T47D (cell line): ENCODE measurements at regions not wholly inside any gene's neighbourhood (a gene's known extent, or its start where the extent isn't known, plus 50 kb on each side); places are given as distances from the start of the nearest gene placed in this dataset.

ENCODE experiments used
- DNase-seq, 2 experiments: peaks; one replicate each; pipeline versions ENCODE4 v3.0.0 to v3.0.0-alpha.2; 2011 to 2012; ENCODE audit warnings: low read depth in 1 of 2, low spot score in 1 of 2
- JUND ChIP-seq: IDR thresholded peaks from 2 replicates; pipeline ENCODE4 v1.6.1; 2012; ENCODE audit warnings: low read depth
- in situ Hi-C: cut with HindIII; loops from 2 replicates; pipeline ENCODE4 v1.10.0; 2016; ENCODE audit warnings: low sequenced_read_pairs, low pct_unique_long_range_greater_than_20kb

DNA sequence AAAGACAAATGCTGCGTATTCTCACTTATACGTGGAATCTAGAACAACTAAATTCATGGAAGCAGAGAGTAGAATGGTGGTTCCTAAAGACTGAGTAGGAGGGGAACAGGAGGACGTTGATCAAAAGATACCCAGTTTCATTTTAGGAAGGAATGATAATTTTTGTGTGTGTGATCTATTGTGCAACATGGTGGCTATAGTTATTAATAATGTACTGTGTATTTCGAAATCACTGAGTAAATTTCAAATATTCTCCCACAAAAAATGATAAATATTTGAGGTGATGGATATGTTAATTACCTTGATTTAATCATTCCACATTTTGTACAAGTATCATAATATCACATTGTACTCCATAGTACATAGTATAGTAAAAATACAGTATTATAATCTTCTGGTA lies 187.5 kb downstream of the MOXD1 start:
- no peak for TF ChIP-seq JUND
- DNase-seq = no peak
- in situ Hi-C loops = no loop called here

DNA sequence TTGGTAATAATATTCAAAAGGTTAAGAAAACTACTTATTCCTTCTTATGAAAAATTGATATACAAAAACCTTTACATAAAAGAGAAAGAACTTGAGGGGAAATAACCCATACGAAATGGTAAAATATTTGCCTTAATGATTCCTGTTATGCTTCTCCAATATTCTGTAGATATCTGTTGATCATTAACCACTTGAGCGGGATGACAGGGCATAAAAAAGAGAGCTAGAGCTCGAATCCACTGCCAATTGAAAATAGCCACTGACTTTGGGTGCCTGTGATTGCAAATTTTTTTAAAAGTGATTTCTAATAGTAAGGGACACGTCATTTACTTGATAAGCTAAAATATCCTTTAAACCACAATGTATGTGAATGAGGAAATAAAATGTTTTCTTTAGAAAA lies 188.1 kb downstream of the MOXD1 start:
- DNase-seq = no peak
- in situ Hi-C loops = no loop called here
- no peak for TF ChIP-seq JUND

DNA sequence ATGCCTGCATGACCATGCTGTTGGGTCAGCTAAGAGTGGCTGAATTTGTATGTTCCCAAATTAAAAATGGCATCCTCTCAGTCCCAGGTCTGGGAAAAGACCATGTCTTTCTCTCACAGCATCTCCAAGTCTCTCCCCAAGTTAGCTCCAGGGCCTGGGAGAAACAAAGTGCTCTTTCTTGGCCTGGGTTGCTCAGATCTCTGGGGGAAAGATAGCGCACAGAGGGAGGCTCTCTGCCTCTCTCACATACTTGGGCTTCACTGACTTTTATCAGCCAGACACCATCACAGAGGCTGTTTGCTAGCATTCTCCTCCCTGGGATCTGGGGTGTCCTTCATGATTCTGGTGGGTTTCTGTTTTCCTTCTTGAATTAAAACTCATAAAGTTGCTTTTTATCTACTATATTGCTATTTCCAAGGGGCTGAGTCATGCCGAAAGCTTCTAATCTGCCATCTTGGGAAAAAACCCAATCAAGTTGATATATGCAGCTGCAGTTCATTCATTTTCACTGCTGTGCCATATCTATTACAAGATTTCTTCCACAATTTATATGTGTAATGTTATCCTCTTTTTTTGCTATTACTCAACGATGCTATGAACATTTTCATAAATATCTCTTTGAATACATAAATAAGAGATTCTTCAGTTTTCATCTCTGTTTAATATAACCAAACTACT lies 190.2 kb downstream of the MOXD1 start:
- in situ Hi-C loops = no loop called here
- DNase-seq = no peak
- TF ChIP-seq JUND = no peak

GRCh38 chr6:132209351-132209750 lies 191.9 kb downstream of the MOXD1 start:
- no peak for TF ChIP-seq JUND
- DNase-seq = peak in 1 of 2 experiments; percentile 12
- in situ Hi-C loops = no loop called here

GRCh38 chr6:132207991-132208390 lies 193.3 kb downstream of the MOXD1 start:
- DNase-seq = no peak
- no peak for TF ChIP-seq JUND
- in situ Hi-C loops = no loop called here

DNA sequence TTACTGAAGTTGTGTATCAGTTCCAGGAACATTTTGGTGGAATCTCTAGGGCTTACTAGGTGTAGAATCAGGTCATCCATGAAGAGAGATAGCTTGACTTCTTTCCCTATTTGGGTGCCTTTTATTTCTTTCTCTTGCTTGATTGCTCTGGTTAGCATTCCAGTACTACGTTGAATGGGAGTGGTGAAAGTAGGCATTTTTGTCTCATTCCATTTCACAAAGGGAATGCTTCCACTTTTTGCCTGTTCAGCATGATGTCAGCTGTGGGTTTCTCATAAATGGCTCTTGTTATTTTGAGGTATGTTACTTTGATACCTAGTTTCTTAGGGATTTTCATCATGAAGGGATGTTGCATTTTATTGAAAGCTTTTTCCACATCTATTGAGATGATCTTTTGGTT lies 195.3 kb downstream of the MOXD1 start:
- no peak for DNase-seq
- in situ Hi-C loops = no loop called here
- TF ChIP-seq JUND = no peak

GRCh38 chr6:132204591-132204990 lies 196.7 kb downstream of the MOXD1 start:
- DNase-seq = no peak
- in situ Hi-C loops = no loop called here
- no peak for TF ChIP-seq JUND

GRCh38 chr6:132202574-132202973 lies 198.7 kb downstream of the MOXD1 start:
- no peak for DNase-seq
- in situ Hi-C loops = no loop called here
- TF ChIP-seq JUND = no peak

- in situ Hi-C loops = no loop called here
- DNase-seq = no peak
- TF ChIP-seq JUND = no peak
Measured at GRCh38 chr6:132199343-132199742, 201.9 kb downstream of the MOXD1 start.

DNA sequence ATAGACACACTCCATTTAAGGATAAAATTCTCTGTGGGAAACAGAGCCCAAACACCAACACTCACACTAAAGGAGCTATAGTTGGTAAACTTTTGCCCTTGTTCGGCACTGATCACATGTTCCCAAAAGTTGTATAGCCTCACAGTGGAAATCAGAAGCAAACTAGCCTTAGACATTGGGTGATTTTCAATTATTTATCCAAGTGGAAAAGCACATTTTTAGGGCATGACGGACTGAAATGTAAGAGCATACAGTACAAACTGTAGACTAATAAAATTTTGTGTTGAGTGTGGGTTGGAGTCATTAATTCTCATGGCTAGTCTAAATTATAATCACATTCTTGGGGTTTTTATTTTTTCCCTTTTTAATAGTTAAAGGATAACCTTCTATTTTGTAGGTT lies 202.4 kb downstream of the MOXD1 start:
- no peak for TF ChIP-seq JUND
- in situ Hi-C loops = no loop called here
- no peak for DNase-seq

DNA sequence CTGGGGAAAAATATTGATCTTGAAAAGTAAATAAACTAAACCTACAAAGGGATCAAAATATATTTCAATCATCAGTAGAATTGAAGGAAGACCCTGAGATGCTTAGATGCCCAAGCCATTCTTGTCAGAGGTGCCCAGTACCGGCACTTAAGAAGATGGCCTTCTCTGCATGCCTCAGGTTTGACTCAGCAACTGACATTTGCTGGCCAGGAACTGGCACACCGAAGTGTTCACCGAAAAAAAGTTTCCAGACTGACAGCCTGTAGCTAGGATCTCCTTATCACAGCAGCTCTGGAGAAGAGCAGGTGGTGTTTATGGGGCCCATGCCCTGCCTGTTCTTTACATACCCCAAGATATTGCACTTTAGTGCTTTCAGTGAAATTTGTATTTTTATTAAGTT lies 203.2 kb downstream of the MOXD1 start:
- no peak for TF ChIP-seq JUND
- in situ Hi-C loops = no loop called here
- no peak for DNase-seq

DNA sequence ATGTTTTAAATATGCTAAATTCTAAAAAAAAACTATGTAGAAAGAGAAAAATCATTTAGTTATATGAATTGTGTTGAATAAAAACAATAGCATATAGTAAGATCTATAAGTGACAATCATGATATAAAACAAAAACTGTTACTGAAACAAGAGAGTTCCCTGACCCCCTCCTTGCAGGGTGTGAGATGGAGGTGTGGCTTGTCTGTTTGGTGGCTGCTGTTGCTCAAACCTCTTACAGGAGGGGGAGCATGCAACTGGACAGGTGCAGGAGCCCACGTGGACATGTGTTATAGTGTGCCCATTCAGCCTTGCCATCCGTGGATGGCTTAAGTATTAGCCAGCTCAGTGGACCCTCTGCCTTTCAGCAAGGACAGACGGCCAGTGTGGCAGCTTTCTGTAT lies 206.7 kb downstream of the MOXD1 start:
- no peak for DNase-seq
- TF ChIP-seq JUND = no peak
- in situ Hi-C loops = no loop called here

DNA sequence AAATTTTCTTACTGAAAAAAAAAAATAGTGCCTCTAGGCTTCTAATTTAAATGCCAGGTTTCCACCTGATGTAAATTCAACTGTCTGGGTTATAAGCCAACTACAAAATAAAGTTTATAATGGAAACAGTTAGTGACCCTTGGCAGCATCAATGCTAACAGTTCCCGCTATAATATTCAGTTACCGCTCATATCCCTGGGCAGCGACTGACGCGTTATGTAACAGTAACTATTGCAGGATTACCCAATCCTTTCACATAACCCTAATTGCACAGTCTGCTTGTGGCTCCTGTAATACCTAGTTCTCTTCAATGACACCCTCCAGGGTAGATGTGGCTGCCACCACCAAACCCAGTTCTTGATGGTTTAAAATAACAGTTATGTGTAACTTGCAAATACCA lies 208.6 kb downstream of the MOXD1 start:
- in situ Hi-C loops = no loop called here
- no peak for TF ChIP-seq JUND
- no peak for DNase-seq

DNA sequence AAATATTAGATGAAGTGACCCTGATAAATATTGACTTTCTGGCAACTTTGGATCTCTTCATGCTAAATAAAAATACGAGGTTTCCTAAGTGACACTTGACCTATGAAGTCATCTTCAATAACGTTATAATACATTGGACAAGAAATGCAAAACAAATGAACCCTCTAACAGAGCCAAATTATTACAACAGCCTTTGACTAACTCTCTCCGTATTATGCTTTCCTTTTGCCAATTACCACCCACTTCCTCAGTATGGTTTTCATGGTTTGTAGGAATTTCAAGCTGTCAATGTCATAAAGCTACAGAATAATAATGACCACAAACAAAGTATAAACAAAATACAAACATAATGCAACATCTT lies 210.5 kb downstream of the MOXD1 start:
- DNase-seq = no peak
- in situ Hi-C loops = no loop called here
- no peak for TF ChIP-seq JUND
